ENCODE measurements at regions not wholly inside any gene's neighbourhood (a gene's known extent, or its start where the extent isn't known, plus 50 kb on each side); places are given as distances from the start of the nearest gene placed in this dataset.

GRCh38 chr1:102262994-102263393, 266.3 kb upstream of the OLFM3 start:
- TF ChIP-seq POLR2A (IDR thresholded peaks at IDR 0.05; ENCODE audit: low read depth, low read length) = no peak
- TF ChIP-seq POLR2AphosphoS5 (IDR thresholded peaks at IDR 0.05; ENCODE audit: low read depth, low read length) = no peak
- TF ChIP-seq TAF1 (IDR thresholded peaks at IDR 0.05; ENCODE audit: borderline replicate concordance, low read depth, low read length) = no peak
